HG03342 (cell line): ENCODE measurements at regions not wholly inside any gene's neighbourhood (a gene's known extent, or its start where the extent isn't known, plus 50 kb on each side); places are given as distances from the start of the nearest gene placed in this dataset.

Experiments
- ATAC-seq: cut with Tn5 transposase; IDR thresholded peaks from one replicate; pipeline ENCODE4 v1.9.1; 2021; ENCODE audit warnings: mild to moderate bottlenecking, moderate library complexity; ENCODE audit not compliant: unreplicated experiment

- ATAC-seq, result no peak
These were observed 53.5 kb upstream of the TIPARP start for GRCh38 chr3:156620901-156621300.

- ATAC-seq, result no peak
These were observed 54.1 kb upstream of the TIPARP start for GRCh38 chr3:156620260-156620659.

GRCh38 chr3:156619376-156619775 lies 55.0 kb upstream of the TIPARP start:
- no peak for ATAC-seq

DNA sequence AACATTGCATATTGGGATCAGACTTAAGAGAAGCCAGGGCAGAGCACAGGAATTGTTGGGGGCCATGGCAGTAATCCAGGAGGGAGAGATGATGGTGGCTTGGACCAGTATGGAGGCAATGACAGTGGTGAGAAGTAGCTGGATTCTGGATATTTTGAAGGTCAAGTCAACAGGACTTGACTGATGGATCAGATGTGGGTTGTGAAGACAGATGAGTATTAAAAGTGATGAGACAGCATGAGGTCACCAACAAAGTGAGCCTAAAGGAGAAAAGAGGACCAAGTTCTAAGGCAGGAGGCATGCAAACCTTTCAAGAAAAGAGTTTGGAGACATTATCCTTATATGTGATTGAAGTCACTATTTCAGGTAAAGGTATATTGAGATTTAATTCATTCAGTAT lies 56.6 kb upstream of the TIPARP start:
- no peak for ATAC-seq

DNA sequence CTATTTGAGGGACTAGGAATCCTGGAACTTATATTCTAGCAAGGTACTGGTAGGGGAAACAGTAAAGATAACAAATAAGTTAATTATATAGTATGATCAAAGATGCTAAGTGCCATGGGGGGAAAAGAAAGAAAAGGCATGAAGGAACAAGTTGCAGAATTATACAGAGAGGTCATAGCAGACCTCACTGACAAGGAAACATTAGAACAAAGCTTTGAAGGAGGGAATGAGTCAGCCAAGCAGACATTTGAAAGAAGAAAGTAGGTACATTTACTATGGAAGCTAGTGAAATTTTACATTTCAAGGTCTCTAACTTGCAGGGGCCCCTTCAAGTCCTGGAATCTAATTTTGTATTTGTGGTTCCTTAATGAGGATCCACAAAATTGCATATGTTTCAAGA lies 57.2 kb upstream of the TIPARP start:
- ATAC-seq, result no peak

GRCh38 chr3:156615592-156616173 lies 58.7 kb upstream of the TIPARP start:
- no peak for ATAC-seq

DNA sequence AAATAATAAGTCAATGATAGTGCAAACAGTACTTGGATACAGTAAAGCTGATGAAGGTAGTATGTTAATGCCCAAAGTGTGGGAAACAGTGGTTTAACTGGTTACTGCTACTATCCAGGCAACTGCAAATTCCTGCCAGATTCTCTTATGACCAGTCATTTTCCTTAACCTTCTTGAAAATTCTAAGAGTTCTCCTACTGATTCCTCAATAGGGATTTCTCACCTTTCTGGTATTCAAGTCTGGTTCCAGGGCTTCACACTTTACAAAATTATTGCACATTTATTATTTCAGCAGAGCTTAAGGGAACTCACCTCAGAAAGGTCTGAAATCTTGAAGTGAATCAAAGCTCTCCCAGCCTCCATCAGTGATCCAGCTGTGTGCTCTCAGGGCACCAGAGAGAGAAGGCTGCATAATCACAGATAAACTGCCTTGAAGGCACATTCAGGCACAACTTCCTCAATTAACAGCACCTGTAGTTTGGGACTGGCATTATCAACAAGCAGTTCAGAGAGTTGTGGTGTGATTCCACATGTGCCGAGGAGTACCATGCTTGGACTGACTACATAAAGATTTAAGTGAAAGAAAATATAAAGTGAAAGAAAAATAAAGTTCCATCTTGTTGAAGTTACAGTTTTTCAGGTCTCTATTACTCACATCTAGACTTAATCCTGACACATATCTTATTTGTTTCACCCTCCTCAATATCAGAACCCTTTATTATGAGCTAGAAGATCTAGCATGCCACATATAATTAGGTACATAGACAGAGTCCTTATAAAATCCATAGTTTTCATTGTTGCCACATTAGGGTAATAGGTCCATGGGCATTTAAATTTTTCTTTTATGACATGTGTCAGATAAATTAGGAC lies 59.5 kb upstream of the TIPARP start:
- no peak for ATAC-seq

DNA sequence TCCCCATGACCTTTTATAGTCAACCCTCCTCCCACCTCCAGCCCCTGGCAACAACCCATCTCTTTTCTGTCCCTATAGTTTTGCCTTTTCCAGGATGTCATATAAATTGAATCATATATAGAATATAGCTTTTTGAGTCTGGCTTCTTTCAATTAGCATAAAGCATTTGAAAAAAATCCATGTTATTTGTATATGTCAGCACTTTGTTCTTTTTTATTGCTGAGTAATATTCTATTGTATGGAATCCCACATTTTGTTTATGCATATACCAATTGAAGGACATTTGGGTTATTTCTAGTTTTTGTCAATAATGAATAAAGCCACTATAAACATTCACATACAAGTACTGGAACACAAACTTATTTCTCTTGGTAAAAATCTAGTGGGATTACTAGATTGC lies 58.0 kb upstream of the SSR3 start:
- no peak for ATAC-seq

GRCh38 chr3:156611870-156612494 lies 57.1 kb upstream of the SSR3 start:
- ATAC-seq, result no peak

DNA sequence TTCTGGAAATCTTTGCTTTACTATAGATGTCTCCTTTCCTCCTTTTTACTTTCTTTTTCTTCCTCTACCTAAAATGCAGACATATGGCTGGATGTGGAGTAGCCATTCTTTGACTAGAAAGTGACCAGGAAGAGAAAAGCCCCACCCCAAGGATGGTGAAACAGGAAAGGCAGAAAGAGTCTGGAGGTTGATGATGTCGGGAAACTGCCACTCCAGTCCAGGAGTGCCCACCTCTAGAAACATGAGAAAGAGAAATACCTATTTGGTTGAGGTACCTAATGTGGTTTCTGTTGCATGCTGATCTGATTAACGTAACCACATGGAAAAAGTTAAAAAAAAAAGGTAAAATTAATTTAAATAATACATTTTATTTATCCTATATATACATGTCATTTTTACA lies 55.2 kb upstream of the SSR3 start:
- ATAC-seq, result no peak

- ATAC-seq, result no peak
These were observed 54.6 kb upstream of the SSR3 start for GRCh38 chr3:156609546-156609945.

GRCh38 chr3:156608601-156609514 lies 53.9 kb upstream of the SSR3 start:
- ATAC-seq, result no peak

- ATAC-seq, result peak; percentile 59
These were observed 51.8 kb upstream of the SSR3 start for GRCh38 chr3:156606729-156607128.

GRCh38 chr3:156605686-156606605 lies 51.0 kb upstream of the SSR3 start:
- peak; percentile 46 for ATAC-seq

GRCh38 chr3:156604642-156605144 lies 49.8 kb upstream of the SSR3 start:
- no peak for ATAC-seq
